H7 (cell line): ENCODE measurements at regions not wholly inside any gene's neighbourhood (a gene's known extent, or its start where the extent isn't known, plus 50 kb on each side); places are given as distances from the start of the nearest gene placed in this dataset.

Experiments
- DNase-seq: peaks from one replicate; pipeline ENCODE4 v3.0.0; 2012
- H3K27me3 ChIP-seq: 2 replicates; pipeline ENCODE4 v1.6.0; 2011; ENCODE audit warnings: mild to moderate bottlenecking, low read length; ENCODE audit not compliant: control insufficient read depth, insufficient read depth
- H3K36me3 ChIP-seq: replicated peaks from 2 replicates; pipeline ENCODE4 v1.5.1; 2011; ENCODE audit warnings: low read length; ENCODE audit not compliant: control insufficient read depth, insufficient read depth
- H3K4me3 ChIP-seq: 2 replicates; pipeline ENCODE4 v1.5.1; 2011; ENCODE audit warnings: low read depth, mild to moderate bottlenecking, control low read depth, low read length, moderate library complexity; ENCODE audit not compliant: insufficient read depth

- Histone ChIP-seq H3K27me3 (no peaks in the 10 kb centered on the region), H3K4me3 (no peak overlapping the region), H3K36me3 (no peaks in the 10 kb centered on the region)
- no peak for DNase-seq
Measured at GRCh38 chr10:107424628-107425027, 260.1 kb upstream of the SORCS1 start.

- no peaks in the 10 kb centered on the region for H3K27me3 ChIP-seq
- DNase-seq: no peak
- H3K36me3 ChIP-seq: no peaks in the 10 kb centered on the region
- H3K4me3 ChIP-seq: no peak overlapping the region
Measured at GRCh38 chr10:107423903-107424302, 259.4 kb upstream of the SORCS1 start.

GRCh38 chr10:107422681-107423080, 258.2 kb upstream of the SORCS1 start:
- Histone ChIP-seq H3K27me3 (no peaks in the 10 kb centered on the region), H3K36me3 (no peaks in the 10 kb centered on the region), H3K4me3 (no peak overlapping the region)
- no peak for DNase-seq

- Histone ChIP-seq H3K4me3 (no peak overlapping the region), H3K27me3 (no peaks in the 10 kb centered on the region), H3K36me3 (no peaks in the 10 kb centered on the region)
- DNase-seq: no peak
Measured at GRCh38 chr10:107420196-107420595, 255.7 kb upstream of the SORCS1 start.

GRCh38 chr10:107418085-107418806, 253.7 kb upstream of the SORCS1 start:
- H3K27me3 ChIP-seq: no peaks in the 10 kb centered on the region
- DNase-seq: no peak
- no peak overlapping the region for H3K4me3 ChIP-seq
- no peaks in the 10 kb centered on the region for H3K36me3 ChIP-seq

- Histone ChIP-seq H3K36me3 (no peaks in the 10 kb centered on the region), H3K27me3 (no peaks in the 10 kb centered on the region), H3K4me3 (no peak overlapping the region)
- DNase-seq: no peak
Measured at GRCh38 chr10:107417446-107417845, 252.9 kb upstream of the SORCS1 start.

GRCh38 chr10:107415446-107415845, 250.9 kb upstream of the SORCS1 start:
- Histone ChIP-seq H3K36me3 (no peaks in the 10 kb centered on the region), H3K4me3 (no peak overlapping the region), H3K27me3 (no peaks in the 10 kb centered on the region)
- DNase-seq: no peak

- no peak overlapping the region for H3K4me3 ChIP-seq
- H3K27me3 ChIP-seq: no peaks in the 10 kb centered on the region
- no peaks in the 10 kb centered on the region for H3K36me3 ChIP-seq
- no peak for DNase-seq
Measured at GRCh38 chr10:107413971-107414370, 249.5 kb upstream of the SORCS1 start.

GRCh38 chr10:107409522-107409921, 245.0 kb upstream of the SORCS1 start:
- Histone ChIP-seq H3K4me3 (no peak overlapping the region), H3K27me3 (no peaks in the 10 kb centered on the region), H3K36me3 (no peaks in the 10 kb centered on the region)
- no peak for DNase-seq

- no peak for DNase-seq
- Histone ChIP-seq H3K4me3 (no peak overlapping the region), H3K27me3 (no peaks in the 10 kb centered on the region), H3K36me3 (no peaks in the 10 kb centered on the region)
Measured at GRCh38 chr10:107398115-107398514, 233.6 kb upstream of the SORCS1 start.

GRCh38 chr10:107391901-107392300, 227.4 kb upstream of the SORCS1 start:
- Histone ChIP-seq H3K4me3 (no peak overlapping the region), H3K36me3 (no peaks in the 10 kb centered on the region), H3K27me3 (no peaks in the 10 kb centered on the region)
- DNase-seq: no peak

- Histone ChIP-seq H3K27me3 (no peaks in the 10 kb centered on the region), H3K36me3 (no peaks in the 10 kb centered on the region), H3K4me3 (no peak overlapping the region)
- no peak for DNase-seq
Measured at GRCh38 chr10:107390563-107390962, 226.1 kb upstream of the SORCS1 start.

GRCh38 chr10:107383357-107383756, 218.9 kb upstream of the SORCS1 start:
- no peaks in the 10 kb centered on the region for H3K36me3 ChIP-seq

GRCh38 chr10:107379601-107380000, 215.1 kb upstream of the SORCS1 start:
- no peak overlapping the region for H3K4me3 ChIP-seq
- no peaks in the 10 kb centered on the region for H3K36me3 ChIP-seq
- no peaks in the 10 kb centered on the region for H3K27me3 ChIP-seq
- no peak for DNase-seq

More at GRCh38 chr10:107383357-107383756, 218.9 kb upstream of the SORCS1 start:
- DNase-seq: no peak
- Histone ChIP-seq H3K27me3 (no peaks in the 10 kb centered on the region), H3K4me3 (no peak overlapping the region)

- no peak for DNase-seq
- Histone ChIP-seq H3K36me3 (no peaks in the 10 kb centered on the region), H3K4me3 (no peak overlapping the region), H3K27me3 (no peaks in the 10 kb centered on the region)
Measured at GRCh38 chr10:107371801-107372200, 207.3 kb upstream of the SORCS1 start.

GRCh38 chr10:107364872-107365271, 200.4 kb upstream of the SORCS1 start:
- H3K27me3 ChIP-seq: no peaks in the 10 kb centered on the region
- DNase-seq: no peak
- H3K36me3 ChIP-seq: no peaks in the 10 kb centered on the region
- no peak overlapping the region for H3K4me3 ChIP-seq
